ENCODE measurements at regions not wholly inside any gene's neighbourhood (a gene's known extent, or its start where the extent isn't known, plus 50 kb on each side); places are given as distances from the start of the nearest gene placed in this dataset.

DNA sequence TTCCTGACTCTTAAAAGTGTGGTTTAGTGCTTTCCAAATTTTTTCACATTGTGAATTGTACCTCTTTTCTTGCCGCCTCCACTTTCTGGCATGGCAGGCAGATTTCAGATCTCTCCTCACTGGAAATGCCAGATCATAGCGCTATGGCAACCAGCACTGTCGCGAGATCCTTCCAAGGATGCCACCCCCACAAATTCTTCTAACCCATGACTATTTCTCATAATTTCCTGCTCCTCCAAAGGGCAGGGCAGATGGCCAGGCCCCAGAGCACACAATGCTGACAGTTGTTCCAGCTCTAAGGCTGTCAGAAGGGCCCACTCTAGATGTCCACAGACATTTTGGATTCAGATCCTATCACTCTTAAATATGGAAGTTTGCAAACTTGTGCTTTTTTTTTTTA is 446.2 kb upstream of the RIOK2 start:
- H3K4me1 ChIP-seq (ENCODE audit: insufficient read depth, low read length) = peaks cover 25% of the 10 kb centered on the region
- peak overlapping the region; percentile 33 for H2AFZ ChIP-seq (ENCODE audit: low read length)
- peak overlapping the region; percentile 27 for H3K27ac ChIP-seq (ENCODE audit: low read depth, low read length)
- TF ChIP-seq, protein P1, sequence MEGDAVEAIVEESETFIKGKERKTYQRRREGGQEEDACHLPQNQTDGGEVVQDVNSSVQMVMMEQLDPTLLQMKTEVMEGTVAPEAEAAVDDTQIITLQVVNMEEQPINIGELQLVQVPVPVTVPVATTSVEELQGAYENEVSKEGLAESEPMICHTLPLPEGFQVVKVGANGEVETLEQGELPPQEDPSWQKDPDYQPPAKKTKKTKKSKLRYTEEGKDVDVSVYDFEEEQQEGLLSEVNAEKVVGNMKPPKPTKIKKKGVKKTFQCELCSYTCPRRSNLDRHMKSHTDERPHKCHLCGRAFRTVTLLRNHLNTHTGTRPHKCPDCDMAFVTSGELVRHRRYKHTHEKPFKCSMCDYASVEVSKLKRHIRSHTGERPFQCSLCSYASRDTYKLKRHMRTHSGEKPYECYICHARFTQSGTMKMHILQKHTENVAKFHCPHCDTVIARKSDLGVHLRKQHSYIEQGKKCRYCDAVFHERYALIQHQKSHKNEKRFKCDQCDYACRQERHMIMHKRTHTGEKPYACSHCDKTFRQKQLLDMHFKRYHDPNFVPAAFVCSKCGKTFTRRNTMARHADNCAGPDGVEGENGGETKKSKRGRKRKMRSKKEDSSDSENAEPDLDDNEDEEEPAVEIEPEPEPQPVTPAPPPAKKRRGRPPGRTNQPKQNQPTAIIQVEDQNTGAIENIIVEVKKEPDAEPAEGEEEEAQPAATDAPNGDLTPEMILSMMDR (IDR thresholded peaks at IDR 0.05; ENCODE audit: extremely low read depth, low read depth, low read length) = no peak
- peak; percentile 82 for DNase-seq (ENCODE audit: insufficient read length, low spot score, missing footprints)
- H3K36me3 ChIP-seq (ENCODE audit: insufficient read depth, low read length) = no peaks in the 10 kb centered on the region
- peak overlapping the region; percentile 18 for H3K4me2 ChIP-seq (ENCODE audit: insufficient read depth, low read length)
- no peaks in the 10 kb centered on the region for H3K9me3 ChIP-seq (ENCODE audit: low read depth, low read length)
- H3K27me3 ChIP-seq (ENCODE audit: insufficient read depth, low read length) = no peaks in the 10 kb centered on the region
- no peaks in the 10 kb centered on the region for H4K20me1 ChIP-seq (ENCODE audit: insufficient read depth, low read length)
- H3K79me2 ChIP-seq (ENCODE audit: insufficient read depth, low read length) = no peaks in the 10 kb centered on the region
- no peak overlapping the region for H3K4me3 ChIP-seq (ENCODE audit: insufficient read depth, low read length)

DNA sequence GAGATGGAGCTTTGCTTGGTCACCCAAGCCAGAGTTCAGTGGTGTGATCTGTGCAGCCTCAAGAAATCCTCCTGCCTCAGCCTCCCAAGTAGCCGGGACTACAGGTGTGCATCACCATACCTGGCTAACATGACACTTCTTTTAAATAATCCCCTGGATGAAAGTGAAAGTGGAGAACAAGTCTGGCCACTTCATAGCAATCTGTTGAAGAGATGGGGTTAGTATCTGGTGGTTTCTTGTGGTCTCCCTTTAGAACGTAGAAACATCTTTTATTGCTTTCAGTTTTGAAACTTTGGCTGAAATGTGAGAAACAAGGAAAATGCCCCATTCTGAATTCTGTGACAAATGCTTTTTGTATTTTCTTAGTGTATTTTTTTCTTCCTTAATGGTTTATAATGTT is 452.5 kb upstream of the RIOK2 start:
- H3K36me3 ChIP-seq (ENCODE audit: insufficient read depth, low read length) = no peaks in the 10 kb centered on the region
- no peaks in the 10 kb centered on the region for H4K20me1 ChIP-seq (ENCODE audit: insufficient read depth, low read length)
- H2AFZ ChIP-seq (ENCODE audit: low read length) = peak overlapping the region; percentile 32
- no peaks in the 10 kb centered on the region for H3K79me2 ChIP-seq (ENCODE audit: insufficient read depth, low read length)
- TF ChIP-seq, protein P1 (IDR thresholded peaks at IDR 0.05; ENCODE audit: extremely low read depth, low read depth, low read length) = no peak
- H3K4me1 ChIP-seq (ENCODE audit: insufficient read depth, low read length) = no peaks in the 10 kb centered on the region
- H3K9me3 ChIP-seq (ENCODE audit: low read depth, low read length) = no peaks in the 10 kb centered on the region
- H3K27me3 ChIP-seq (ENCODE audit: insufficient read depth, low read length) = no peaks in the 10 kb centered on the region
- peak overlapping the region; percentile 53 for H3K4me2 ChIP-seq (ENCODE audit: insufficient read depth, low read length)
- no peak overlapping the region for H3K4me3 ChIP-seq (ENCODE audit: insufficient read depth, low read length)
- no peak for DNase-seq (ENCODE audit: insufficient read length, low spot score, missing footprints)
- H3K27ac ChIP-seq (ENCODE audit: low read depth, low read length) = no peak overlapping the region

DNA sequence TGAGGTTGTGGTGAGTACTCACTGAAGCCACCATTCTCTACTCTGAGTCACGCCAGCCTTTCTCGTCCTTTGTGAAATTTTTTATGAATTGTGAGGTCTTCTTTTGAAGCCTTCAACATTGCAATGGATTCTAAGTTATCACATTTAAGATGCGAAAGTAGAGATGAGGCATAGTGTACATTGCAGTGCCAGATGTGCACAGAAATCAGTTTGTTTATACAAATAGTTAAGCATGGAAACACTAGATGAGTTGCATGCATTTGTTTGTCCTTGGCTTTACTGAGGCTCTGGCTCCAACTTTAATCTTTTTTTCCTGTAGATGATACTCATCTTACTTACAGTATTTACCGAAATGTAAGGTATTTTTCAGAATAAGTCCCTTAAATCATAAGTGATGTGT is 453.7 kb upstream of the RIOK2 start:
- no peak for DNase-seq (ENCODE audit: insufficient read length, low spot score, missing footprints)

DNA sequence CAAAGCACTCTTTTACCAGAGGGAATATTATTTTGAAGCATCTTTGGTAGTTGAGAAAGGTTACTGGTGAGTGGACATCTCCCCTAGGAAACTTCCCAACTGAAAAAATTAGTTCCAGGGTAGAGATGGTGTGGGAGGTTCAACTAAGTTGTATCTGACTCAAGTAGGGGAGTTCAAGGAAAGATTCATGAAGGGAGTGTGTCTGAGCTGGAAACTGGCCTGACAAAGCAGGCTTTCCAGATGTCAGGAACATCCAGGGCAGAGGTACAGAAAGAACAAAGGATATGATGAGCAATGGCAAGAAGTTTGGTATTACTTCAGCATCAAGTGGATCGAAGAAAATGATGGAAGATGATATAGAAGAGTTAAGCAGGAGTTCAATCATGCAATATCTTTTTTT is 458.0 kb upstream of the RIOK2 start:
- H3K4me1 ChIP-seq (ENCODE audit: insufficient read depth, low read length) = no peaks in the 10 kb centered on the region
- no peaks in the 10 kb centered on the region for H3K79me2 ChIP-seq (ENCODE audit: insufficient read depth, low read length)
- H3K4me2 ChIP-seq (ENCODE audit: insufficient read depth, low read length) = no peak overlapping the region
- H4K20me1 ChIP-seq (ENCODE audit: insufficient read depth, low read length) = no peaks in the 10 kb centered on the region
- H3K9me3 ChIP-seq (ENCODE audit: low read depth, low read length) = no peaks in the 10 kb centered on the region
- no peak overlapping the region for H3K27ac ChIP-seq (ENCODE audit: low read depth, low read length)
- TF ChIP-seq, protein P1 (IDR thresholded peaks at IDR 0.05; ENCODE audit: extremely low read depth, low read depth, low read length) = no peak
- no peak for DNase-seq (ENCODE audit: insufficient read length, low spot score, missing footprints)
- no peaks in the 10 kb centered on the region for H3K27me3 ChIP-seq (ENCODE audit: insufficient read depth, low read length)
- no peaks in the 10 kb centered on the region for H3K36me3 ChIP-seq (ENCODE audit: insufficient read depth, low read length)
- no peak overlapping the region for H3K4me3 ChIP-seq (ENCODE audit: insufficient read depth, low read length)
- H2AFZ ChIP-seq (ENCODE audit: low read length) = no peak overlapping the region

More for the DNA sequence above, 453.7 kb upstream of the RIOK2 start:
- Histone ChIP-seq H3K4me1 (ENCODE audit: insufficient read depth, low read length) (no peaks in the 10 kb centered on the region), H3K79me2 (ENCODE audit: insufficient read depth, low read length) (no peaks in the 10 kb centered on the region), H3K27ac (ENCODE audit: low read depth, low read length) (no peak overlapping the region), H3K9me3 (ENCODE audit: low read depth, low read length) (no peaks in the 10 kb centered on the region), H3K4me2 (ENCODE audit: insufficient read depth, low read length) (no peak overlapping the region), H4K20me1 (ENCODE audit: insufficient read depth, low read length) (no peaks in the 10 kb centered on the region), H3K27me3 (ENCODE audit: insufficient read depth, low read length) (no peaks in the 10 kb centered on the region), H2AFZ (ENCODE audit: low read length) (no peak overlapping the region), H3K4me3 (ENCODE audit: insufficient read depth, low read length) (no peak overlapping the region), H3K36me3 (ENCODE audit: insufficient read depth, low read length) (no peaks in the 10 kb centered on the region)
- TF ChIP-seq, protein P1 (IDR thresholded peaks at IDR 0.05; ENCODE audit: extremely low read depth, low read depth, low read length) = no peak

All from osteoblast (primary cell).